ENCODE measurements at regions not wholly inside any gene's neighbourhood (a gene's known extent, or its start where the extent isn't known, plus 50 kb on each side); places are given as distances from the start of the nearest gene placed in this dataset.
"Not testable (repeated sequence)": the region's sequence is repeated elsewhere in the genome, so short reads cannot be mapped to it uniquely, and the experiment has no call there.

DNA sequence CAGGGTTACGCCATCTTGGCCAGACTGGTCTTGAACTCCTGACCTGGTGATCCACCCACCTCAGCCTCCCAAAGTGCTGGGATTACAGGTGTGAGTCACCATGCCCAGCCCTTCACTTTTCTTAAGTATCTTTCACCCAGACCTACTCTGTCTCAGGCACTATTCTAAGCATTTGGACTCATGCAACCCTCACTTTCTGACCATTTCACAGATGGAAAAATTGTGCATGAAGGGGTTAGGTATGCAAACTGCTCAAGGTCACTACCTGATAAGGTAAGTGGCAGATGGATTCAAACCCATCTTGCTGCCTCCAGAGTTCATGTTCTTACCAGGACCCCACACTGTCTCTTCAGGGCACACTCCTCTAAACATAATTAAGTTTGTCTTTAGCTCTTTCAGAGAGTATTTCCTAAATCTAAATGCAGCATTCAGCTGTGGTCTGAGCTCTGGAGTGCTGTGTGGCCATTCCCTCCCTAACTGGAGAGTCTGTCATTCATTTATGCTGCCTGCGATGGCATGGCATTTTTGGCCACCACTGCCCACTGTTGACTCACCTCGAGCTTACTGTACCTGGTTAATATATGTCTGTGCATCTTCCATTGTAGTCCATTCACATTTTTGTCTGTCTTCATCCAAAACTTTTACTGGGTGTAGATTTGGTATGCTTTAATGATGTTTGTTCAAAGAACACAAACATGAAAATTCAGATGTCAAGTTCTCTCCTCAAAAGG lies 88.4 kb downstream of the CCDC71L start:
- no peaks in the 10 kb centered on the region for H3K36me3 Mint-ChIP-seq
- H3K4me1 Mint-ChIP-seq = no peaks in the 10 kb centered on the region
- peaks cover 7% of the 10 kb centered on the region for H3K27me3 Mint-ChIP-seq
- H3K27ac Mint-ChIP-seq = no peak overlapping the region
- DNase-seq (ENCODE audit: low spot score in 2 of 2) (no peak), ATAC-seq (ENCODE audit: low read depth) (no peak)
- H3K4me3 Mint-ChIP-seq = no peak overlapping the region
- no peaks in the 10 kb centered on the region for H3K9me3 Mint-ChIP-seq

DNA sequence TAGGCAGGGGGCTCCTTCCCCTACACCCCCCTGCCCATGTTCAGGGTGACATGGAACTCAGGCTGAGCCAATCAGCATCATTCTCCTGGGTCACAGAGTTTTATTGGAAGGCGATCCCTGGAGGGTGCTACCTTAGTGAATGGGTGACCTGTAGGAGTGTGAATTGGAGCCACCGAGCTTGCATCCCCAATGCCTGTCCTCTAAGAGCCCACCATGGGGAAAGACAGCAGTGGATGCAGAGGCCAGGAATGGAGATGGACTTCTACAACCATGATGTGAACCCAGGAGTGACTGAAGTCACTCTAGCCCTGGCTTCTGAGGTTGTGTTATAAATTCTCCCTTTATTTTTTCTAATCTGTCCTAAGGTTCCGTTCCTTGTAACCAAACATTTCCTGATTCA lies 89.4 kb downstream of the CCDC71L start:
- no peak overlapping the region for H3K4me3 Mint-ChIP-seq
- H3K27me3 Mint-ChIP-seq = peaks cover 8% of the 10 kb centered on the region
- no peak for DNase-seq (ENCODE audit: low spot score in 2 of 2)
- no peak for ATAC-seq (ENCODE audit: low read depth)
- H3K9me3 Mint-ChIP-seq = no peaks in the 10 kb centered on the region
- H3K27ac Mint-ChIP-seq = no peak overlapping the region
- H3K4me1 Mint-ChIP-seq = no peaks in the 10 kb centered on the region
- H3K36me3 Mint-ChIP-seq = no peaks in the 10 kb centered on the region

DNA sequence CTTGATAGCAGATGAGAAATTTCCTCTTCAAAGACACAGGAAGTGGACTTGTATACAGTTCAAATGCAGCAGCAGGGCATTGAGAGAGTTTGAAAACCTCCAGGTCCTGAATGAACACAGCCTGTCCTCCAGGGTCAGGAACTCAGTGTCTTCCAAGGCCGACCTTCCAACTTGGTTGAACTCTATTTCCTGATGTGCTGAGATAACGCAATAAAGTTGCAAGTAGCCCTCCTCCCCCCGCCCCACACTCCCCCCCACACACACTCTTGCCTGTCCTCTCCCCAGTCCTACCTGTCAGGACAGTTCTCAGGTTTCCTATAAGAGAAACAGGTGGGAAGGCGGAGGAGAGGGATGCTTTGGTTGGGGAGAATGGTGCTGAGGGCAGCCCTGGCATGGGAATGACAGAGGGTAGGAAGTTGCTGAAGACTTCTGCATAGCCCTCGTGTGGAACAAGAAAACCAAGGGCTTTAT lies 90.0 kb downstream of the CCDC71L start:
- no peak overlapping the region for H3K4me3 Mint-ChIP-seq
- H3K4me1 Mint-ChIP-seq = no peaks in the 10 kb centered on the region
- H3K9me3 Mint-ChIP-seq = no peaks in the 10 kb centered on the region
- ATAC-seq (ENCODE audit: low read depth) (no peak), DNase-seq (ENCODE audit: low spot score in 2 of 2) (no peak)
- H3K27me3 Mint-ChIP-seq = peaks cover 10% of the 10 kb centered on the region
- no peak overlapping the region for H3K27ac Mint-ChIP-seq
- H3K36me3 Mint-ChIP-seq = no peaks in the 10 kb centered on the region

DNA sequence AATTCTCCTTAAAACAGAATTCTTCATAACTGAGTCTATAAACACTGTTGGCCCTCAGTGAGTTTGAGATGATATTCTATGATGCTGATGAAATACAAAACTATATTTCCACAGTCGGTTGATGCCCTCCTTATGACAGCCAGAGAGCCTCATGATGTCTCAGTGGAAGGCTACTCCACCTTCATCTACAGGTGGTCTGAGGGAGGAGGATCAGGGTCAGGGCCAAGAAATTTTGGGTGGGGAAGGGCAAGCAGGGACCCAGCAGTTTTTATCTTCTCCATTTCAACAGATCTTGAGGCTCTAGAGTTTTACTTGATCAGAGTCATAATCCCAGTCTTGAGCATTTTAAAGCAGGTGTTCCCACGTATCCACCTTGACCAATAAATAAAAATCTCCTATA lies 90.8 kb downstream of the CCDC71L start:
- Mint-ChIP-seq H3K27ac (no peak overlapping the region), H3K4me3 (no peak overlapping the region), H3K4me1 (no peaks in the 10 kb centered on the region), H3K36me3 (no peaks in the 10 kb centered on the region), H3K9me3 (no peaks in the 10 kb centered on the region), H3K27me3 (peaks cover 10% of the 10 kb centered on the region)
- DNase-seq (ENCODE audit: low spot score in 2 of 2) = no peak
- no peak for ATAC-seq (ENCODE audit: low read depth)

DNA sequence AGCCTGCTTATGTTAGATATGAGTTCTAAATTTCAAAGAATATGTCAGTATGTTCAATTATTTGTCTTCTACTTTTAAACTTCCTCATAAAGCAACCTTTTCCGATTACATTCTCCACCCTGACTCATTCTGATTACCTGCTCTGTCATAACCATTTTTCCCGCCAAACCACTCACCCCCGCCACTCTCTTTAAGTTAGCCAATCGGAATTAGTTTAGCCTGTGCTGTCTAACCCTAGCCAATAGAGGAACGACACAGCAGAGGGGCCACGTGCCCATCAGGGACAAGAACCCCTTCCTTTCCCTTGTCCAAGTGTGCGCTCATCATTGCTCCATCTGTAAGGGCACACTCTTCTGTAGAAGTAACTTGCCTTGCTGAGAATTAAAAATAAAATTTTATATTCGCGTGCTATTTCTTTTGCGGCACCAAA lies 91.4 kb downstream of the CCDC71L start:
- no peak for DNase-seq (ENCODE audit: low spot score in 2 of 2)
- H3K36me3 Mint-ChIP-seq = no peaks in the 10 kb centered on the region
- H3K4me3 Mint-ChIP-seq = no peak overlapping the region
- H3K4me1 Mint-ChIP-seq = no peaks in the 10 kb centered on the region
- H3K27ac Mint-ChIP-seq = no peak overlapping the region
- ATAC-seq (ENCODE audit: low read depth) = no peak
- H3K27me3 Mint-ChIP-seq = peaks cover 10% of the 10 kb centered on the region
- no peaks in the 10 kb centered on the region for H3K9me3 Mint-ChIP-seq

DNA sequence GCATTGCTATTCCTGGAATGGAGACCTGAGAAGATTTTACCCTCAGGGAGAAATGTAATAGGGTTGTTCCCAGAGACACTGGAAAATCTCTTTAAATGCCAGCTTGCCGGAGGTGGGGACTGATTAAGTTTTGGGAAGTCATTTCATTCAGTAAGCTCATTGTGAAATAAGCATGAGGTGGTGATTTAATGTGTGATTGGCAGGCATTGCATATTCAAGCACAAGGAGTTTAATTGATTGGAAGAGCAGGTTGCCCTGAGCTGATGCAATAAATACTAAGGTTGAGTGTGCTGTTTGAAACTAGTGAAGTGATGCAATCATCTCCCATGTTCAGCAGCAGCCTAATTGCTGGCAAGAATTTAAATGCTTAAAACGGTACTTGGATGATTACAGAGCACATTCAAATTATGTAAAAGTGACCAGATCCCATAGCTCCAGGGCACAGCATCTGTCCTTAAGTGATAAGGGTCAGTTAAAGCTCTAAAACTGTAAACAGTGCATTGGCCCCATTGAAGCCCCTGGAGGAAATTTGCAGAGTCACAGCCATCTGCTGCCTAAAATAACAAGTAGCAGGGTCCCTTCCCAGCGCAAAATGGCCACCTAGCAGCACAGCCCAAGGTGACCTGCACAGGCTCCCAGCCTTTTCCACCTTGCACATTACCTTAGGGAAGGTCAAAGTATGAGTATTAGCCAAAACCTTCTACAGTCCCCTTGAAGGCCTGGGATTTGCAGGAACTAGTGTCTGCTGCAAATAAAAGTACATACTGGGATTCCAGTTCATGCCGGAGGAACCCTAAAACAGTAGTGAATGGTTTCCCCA lies 92.1 kb downstream of the CCDC71L start:
- ATAC-seq (ENCODE audit: low read depth) (no peak), DNase-seq (ENCODE audit: low spot score in 2 of 2) (no peak)
- H3K9me3 Mint-ChIP-seq = no peaks in the 10 kb centered on the region
- no peaks in the 10 kb centered on the region for H3K4me1 Mint-ChIP-seq
- peaks cover 10% of the 10 kb centered on the region for H3K27me3 Mint-ChIP-seq
- no peaks in the 10 kb centered on the region for H3K36me3 Mint-ChIP-seq
- H3K27ac Mint-ChIP-seq = no peak overlapping the region
- H3K4me3 Mint-ChIP-seq = no peak overlapping the region

DNA sequence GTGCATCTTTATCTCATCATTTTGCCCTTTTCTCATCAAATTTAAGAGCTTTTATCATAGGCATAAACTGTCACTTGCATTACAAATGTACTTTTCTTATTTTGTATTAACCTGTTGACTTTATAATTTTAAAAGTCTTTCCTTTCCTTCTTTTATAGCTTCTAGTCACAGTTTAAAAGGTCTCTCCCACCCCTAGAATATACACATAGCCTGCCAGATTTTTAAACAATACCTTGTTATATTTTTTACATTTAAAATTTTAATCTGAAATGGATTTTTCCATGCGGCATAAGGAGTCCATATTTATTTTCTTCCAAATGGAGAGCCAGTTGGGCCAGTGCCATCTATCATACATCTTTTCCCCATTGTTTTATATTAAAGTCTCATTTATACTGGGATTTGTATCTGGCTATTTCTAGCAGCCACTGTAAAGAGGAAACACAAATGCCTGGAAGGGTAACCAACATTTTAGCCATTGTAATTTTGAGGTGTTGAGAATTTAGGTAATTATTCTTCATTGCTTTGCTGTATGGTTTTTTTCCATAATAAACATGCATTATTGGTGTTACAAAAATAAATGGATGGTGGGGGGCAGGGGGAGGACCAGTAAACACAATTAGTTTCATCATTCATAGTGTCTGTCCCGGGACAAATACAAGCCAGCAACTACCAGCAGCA lies 92.8 kb downstream of the CCDC71L start:
- Mint-ChIP-seq H3K4me1 (no peaks in the 10 kb centered on the region), H3K27ac (no peak overlapping the region), H3K9me3 (no peaks in the 10 kb centered on the region), H3K36me3 (no peaks in the 10 kb centered on the region), H3K4me3 (no peak overlapping the region), H3K27me3 (peaks cover 6% of the 10 kb centered on the region)
- ATAC-seq (ENCODE audit: low read depth) (no peak), DNase-seq (ENCODE audit: low spot score in 2 of 2) (no peak)

DNA sequence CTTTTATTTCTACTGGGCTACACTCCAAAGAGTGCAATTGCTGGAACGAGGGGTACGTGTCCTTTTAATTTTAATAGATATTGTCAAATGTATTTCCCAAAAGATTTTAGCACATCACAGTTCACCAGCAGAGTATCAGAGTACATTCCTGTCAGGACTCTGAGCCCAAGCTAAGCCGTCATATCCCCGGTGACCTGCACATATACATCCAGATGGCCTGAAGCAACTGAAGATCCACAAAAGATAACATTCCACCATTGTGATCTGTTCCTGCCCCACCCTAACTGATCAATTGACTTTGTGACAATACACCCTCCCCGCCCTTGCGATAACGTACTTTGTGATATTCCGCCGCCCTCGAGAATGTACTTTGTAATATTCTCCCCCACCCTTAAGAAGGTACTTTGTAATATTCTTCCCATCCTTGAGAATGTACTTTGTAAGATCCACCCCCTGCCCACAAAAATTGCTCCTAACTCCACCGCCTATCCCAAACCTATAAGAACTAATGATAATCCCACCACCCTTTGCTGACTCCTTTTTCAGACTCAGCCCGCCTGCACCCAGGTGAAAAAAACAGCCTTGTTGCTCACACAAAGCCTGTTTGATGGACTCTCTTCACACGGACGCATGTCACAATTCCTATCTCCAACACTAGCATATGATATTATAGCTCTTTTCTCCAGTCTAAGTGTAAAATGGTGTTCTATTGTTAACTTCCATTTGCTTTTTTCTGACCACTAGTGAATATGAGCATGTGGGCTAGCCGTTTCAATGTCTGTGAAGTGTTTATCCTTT lies 93.6 kb downstream of the CCDC71L start:
- not testable (repeated sequence) for H3K4me1 Mint-ChIP-seq; ATAC-seq (ENCODE audit: low read depth); H3K9me3 Mint-ChIP-seq; H3K36me3 Mint-ChIP-seq; H3K4me3 Mint-ChIP-seq; H3K27ac Mint-ChIP-seq; H3K27me3 Mint-ChIP-seq; DNase-seq (ENCODE audit: low spot score in 2 of 2)

DNA sequence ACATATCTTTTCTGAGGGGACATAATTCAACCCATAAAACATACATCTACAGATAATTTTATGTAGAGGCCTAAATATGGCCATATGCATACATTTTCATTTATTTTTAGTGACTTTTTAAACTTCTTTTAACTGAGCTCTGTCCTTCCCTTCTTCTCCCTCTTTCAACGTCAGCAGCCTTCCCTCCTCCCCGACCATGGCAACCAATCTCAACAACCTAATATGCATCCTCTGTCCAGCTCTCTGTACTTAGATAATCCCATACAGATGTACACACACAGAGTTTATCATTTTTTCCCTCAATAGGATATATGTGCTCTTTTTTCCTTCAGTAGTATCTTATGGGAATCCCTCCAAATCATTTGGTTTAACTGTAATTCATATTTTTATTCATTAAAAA lies 94.3 kb downstream of the CCDC71L start:
- ATAC-seq (ENCODE audit: low read depth) (no peak), DNase-seq (ENCODE audit: low spot score in 2 of 2) (no peak)
- Mint-ChIP-seq H3K4me3 (no peak overlapping the region), H3K27me3 (peaks cover 7% of the 10 kb centered on the region), H3K9me3 (no peaks in the 10 kb centered on the region), H3K27ac (no peak overlapping the region), H3K4me1 (no peaks in the 10 kb centered on the region), H3K36me3 (no peaks in the 10 kb centered on the region)

DNA sequence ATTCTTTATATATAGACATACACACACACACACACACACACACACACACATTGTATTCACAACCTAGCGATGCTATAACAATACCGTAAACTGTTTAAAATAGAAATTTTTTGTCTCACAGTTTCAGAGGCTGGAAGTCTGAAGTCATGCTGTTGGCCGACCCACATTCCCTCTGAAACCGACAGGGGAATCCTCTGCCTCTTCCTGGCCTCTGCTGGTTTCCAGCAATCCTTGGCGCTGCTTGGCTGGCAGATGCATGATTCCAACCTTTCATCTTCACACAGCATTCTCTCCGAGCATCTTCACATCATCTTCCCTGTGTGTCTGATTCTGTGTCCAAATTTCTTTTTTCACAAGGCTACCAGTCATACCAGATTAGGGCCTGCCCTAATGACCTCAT lies 94.8 kb downstream of the CCDC71L start:
- Mint-ChIP-seq H3K27me3 (peaks cover 7% of the 10 kb centered on the region), H3K4me1 (no peaks in the 10 kb centered on the region), H3K9me3 (no peaks in the 10 kb centered on the region), H3K27ac (no peak overlapping the region), H3K36me3 (no peaks in the 10 kb centered on the region), H3K4me3 (no peak overlapping the region)
- ATAC-seq (ENCODE audit: low read depth) (no peak), DNase-seq (ENCODE audit: low spot score in 2 of 2) (no peak)

DNA sequence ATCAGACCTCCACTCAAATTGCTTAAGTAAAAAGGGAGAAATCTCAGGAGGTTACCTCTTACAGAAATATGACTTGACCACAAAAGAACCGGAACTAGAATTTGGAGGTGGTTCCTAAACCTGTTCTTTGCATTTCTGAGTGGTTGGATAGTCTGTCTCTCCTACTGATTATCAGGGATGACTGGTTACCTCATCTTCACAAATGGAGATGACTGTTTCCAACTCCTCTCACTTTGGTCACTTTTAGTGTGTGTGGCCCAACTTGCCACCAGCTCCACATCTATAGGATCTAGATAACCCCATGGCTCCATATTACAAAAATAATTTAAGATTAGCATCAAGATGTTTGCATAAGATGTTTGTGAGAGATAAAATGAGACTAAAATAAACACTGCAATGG lies 95.5 kb downstream of the CCDC71L start:
- Mint-ChIP-seq H3K27ac (no peak overlapping the region), H3K9me3 (no peaks in the 10 kb centered on the region), H3K4me3 (no peak overlapping the region), H3K4me1 (no peaks in the 10 kb centered on the region), H3K36me3 (no peaks in the 10 kb centered on the region), H3K27me3 (peaks cover 7% of the 10 kb centered on the region)
- ATAC-seq (ENCODE audit: low read depth) = no peak
- DNase-seq (ENCODE audit: low spot score in 2 of 2) = no peak

DNA sequence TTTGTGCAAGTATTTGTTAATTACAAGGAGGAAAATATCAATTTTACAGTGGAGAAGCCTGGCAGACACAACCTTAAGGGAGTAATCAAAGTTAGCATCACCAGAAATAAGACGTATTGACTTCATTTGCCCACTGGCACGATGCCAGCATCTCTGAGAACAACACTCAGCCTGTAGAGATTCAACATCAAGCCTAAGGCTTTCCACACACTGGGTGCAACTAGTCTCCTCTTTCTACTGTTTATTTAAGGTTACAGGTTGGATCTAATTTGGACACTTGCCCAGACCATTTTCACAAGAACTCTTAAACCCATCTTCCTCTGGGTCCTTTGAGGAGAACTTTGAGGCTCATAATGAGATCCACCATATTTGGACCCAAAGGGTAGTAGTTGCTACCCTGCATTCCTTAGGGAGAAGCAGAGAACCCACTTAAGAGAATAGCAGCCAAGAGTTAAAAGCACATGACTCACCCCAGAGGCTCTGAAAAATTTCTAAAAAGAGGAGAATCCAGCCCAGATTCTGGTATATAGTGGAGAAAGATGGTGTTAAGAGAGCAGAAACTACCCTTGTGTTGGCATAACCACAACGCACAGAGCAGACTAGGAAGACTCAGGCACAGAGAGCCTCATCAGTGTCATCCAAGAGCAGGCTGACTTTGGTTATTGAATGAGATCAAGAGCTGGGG lies 97.3 kb downstream of the CCDC71L start:
- Mint-ChIP-seq H3K36me3 (no peaks in the 10 kb centered on the region), H3K9me3 (peaks cover 7% of the 10 kb centered on the region)

DNA sequence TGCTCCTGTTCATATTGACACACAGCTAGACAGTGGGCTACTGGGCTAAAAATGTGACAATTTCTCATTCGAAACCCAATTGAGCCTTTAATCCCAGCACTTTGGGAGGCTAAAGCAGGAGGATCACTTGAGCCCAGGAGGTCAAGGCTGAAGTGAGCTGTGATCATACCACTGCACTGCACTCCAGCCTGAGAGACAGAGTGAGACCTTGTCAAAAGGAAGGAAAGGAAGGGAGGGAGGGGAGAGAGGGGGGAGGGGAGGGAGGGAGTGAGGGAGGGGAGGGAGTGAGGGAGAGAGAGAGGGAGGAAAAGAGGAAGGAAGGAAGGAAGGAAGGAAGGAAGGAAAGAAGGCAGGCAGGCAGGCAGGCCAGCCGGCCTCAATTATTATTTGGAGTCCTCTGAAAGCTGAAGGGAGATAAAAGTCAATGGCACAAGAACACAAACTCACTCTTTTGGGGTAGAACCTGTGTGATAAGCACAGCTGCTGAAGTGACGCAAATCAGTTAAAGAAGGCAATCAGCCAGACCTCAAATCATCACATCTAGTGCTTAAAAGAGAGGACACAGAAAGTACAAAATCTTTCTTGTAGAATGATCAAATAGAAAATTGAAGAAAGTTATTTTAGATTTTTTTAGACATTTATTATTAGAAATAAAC lies 98.1 kb downstream of the CCDC71L start:
- Mint-ChIP-seq H3K4me3 (no peak overlapping the region), H3K27ac (no peak overlapping the region), H3K27me3 (peaks cover 5% of the 10 kb centered on the region), H3K9me3 (peaks cover 9% of the 10 kb centered on the region), H3K4me1 (peaks cover 2% of the 10 kb centered on the region), H3K36me3 (no peaks in the 10 kb centered on the region)
- no peak for ATAC-seq (ENCODE audit: low read depth)
- DNase-seq (ENCODE audit: low spot score in 2 of 2) = no peak

More for the DNA sequence above, 97.3 kb downstream of the CCDC71L start:
- ATAC-seq (ENCODE audit: low read depth) (no peak), DNase-seq (ENCODE audit: low spot score in 2 of 2) (no peak)
- Mint-ChIP-seq H3K27ac (no peak overlapping the region), H3K4me3 (no peak overlapping the region), H3K4me1 (peaks cover 2% of the 10 kb centered on the region), H3K27me3 (peaks cover 5% of the 10 kb centered on the region)

Data from memory B cell (primary cell).